H9 (cell line): ENCODE measurements at regions not wholly inside any gene's neighbourhood (a gene's known extent, or its start where the extent isn't known, plus 50 kb on each side); places are given as distances from the start of the nearest gene placed in this dataset.

ENCODE experiments used
- DNase-seq: peaks from one replicate; pipeline ENCODE4 v3.0.0-alpha.2; 2017
- H2AFZ ChIP-seq: one replicate; pipeline ENCODE4 v1.6.1; 2013; ENCODE audit warnings: mild to moderate bottlenecking, low read length, control low read depth, moderate library complexity
- H2AK5ac ChIP-seq: 2 replicates; pipeline ENCODE4 v1.6.1; 2013; ENCODE audit warnings: low read length, control low read depth, mixed read lengths; ENCODE audit not compliant: insufficient read length
- H2BK120ac ChIP-seq: one replicate; pipeline ENCODE4 v1.6.1; 2013; ENCODE audit warnings: low read depth, mild to moderate bottlenecking, low read length, control low read depth, inconsistent platforms; ENCODE audit not compliant: poor library complexity, severe bottlenecking
- H2BK12ac ChIP-seq: 2 replicates; pipeline ENCODE4 v1.6.1; 2013; ENCODE audit warnings: low read length, control low read depth, mixed read lengths, low read depth; ENCODE audit not compliant: insufficient read length
- H2BK15ac ChIP-seq: 2 replicates; pipeline ENCODE4 v1.6.1; 2013; ENCODE audit warnings: low read depth, low read length, control low read depth
- H2BK20ac ChIP-seq: one replicate; pipeline ENCODE4 v1.6.1; 2013; ENCODE audit warnings: low read depth, mild to moderate bottlenecking, low read length, control low read depth, inconsistent platforms; ENCODE audit not compliant: poor library complexity, severe bottlenecking
- H2BK5ac ChIP-seq: 2 replicates; pipeline ENCODE4 v1.6.1; 2013; ENCODE audit warnings: low read length, control low read depth, mixed read lengths; ENCODE audit not compliant: insufficient read length
- H3K14ac ChIP-seq: 2 replicates; pipeline ENCODE4 v1.6.1; 2013; ENCODE audit warnings: low read length, control low read depth; ENCODE audit not compliant: insufficient read depth
- H3K18ac ChIP-seq: 2 replicates; pipeline ENCODE4 v1.6.1; 2013; ENCODE audit warnings: low read depth, mild to moderate bottlenecking, mixed read lengths, low read length, control low read depth; ENCODE audit not compliant: insufficient read length
- H3K23ac ChIP-seq: 2 replicates; pipeline ENCODE4 v1.6.1; 2013; ENCODE audit warnings: low read length, control low read depth, mixed read lengths, low read depth; ENCODE audit not compliant: insufficient read length
- H3K23me2 ChIP-seq: 2 replicates; pipeline ENCODE4 v1.6.1; 2013; ENCODE audit warnings: low read depth, mild to moderate bottlenecking, mixed read lengths, low read length, control low read depth; ENCODE audit not compliant: insufficient read length, poor library complexity, severe bottlenecking
- H3K27ac ChIP-seq: 2 replicates; pipeline ENCODE4 v1.5.1; 2013; ENCODE audit warnings: low read length, control low read depth, mixed read lengths, low read depth; ENCODE audit not compliant: insufficient read length
- H3K27me3 ChIP-seq: 2 replicates; pipeline ENCODE4 v1.6.1; 2013; ENCODE audit warnings: low read length, control low read depth, inconsistent platforms; ENCODE audit not compliant: insufficient read depth
- H3K4ac ChIP-seq: 2 replicates; pipeline ENCODE4 v1.6.1; 2013; ENCODE audit warnings: low read depth, mild to moderate bottlenecking, control low read depth, inconsistent platforms, low read length, moderate library complexity
- H3K4me1 ChIP-seq: 2 replicates; pipeline ENCODE4 v1.6.1; 2013; ENCODE audit warnings: low read length, control low read depth, inconsistent platforms; ENCODE audit not compliant: insufficient read depth
- H3K4me2 ChIP-seq: 2 replicates; pipeline ENCODE4 v1.6.1; 2013; ENCODE audit warnings: low read length, control low read depth, mixed read lengths; ENCODE audit not compliant: insufficient read length, insufficient read depth
- H3K56ac ChIP-seq: 2 replicates; pipeline ENCODE4 v1.6.1; 2013; ENCODE audit warnings: low read depth, mild to moderate bottlenecking, mixed read lengths, low read length, control low read depth; ENCODE audit not compliant: insufficient read length
- H3K79me1 ChIP-seq: 2 replicates; pipeline ENCODE4 v1.6.1; 2013; ENCODE audit warnings: low read depth, mild to moderate bottlenecking, moderate library complexity, low read length, control low read depth, inconsistent platforms; ENCODE audit not compliant: insufficient read depth, poor library complexity, severe bottlenecking
- H3K79me2 ChIP-seq: 2 replicates; pipeline ENCODE4 v1.6.1; 2013; ENCODE audit warnings: low read length, control low read depth, inconsistent platforms; ENCODE audit not compliant: insufficient read depth
- H3K9ac ChIP-seq: 2 replicates; pipeline ENCODE4 v1.6.1; 2013; ENCODE audit warnings: low read length, control low read depth, mixed read lengths; ENCODE audit not compliant: insufficient read length; ENCODE audit errors: extremely low read depth
- H3K9me3 ChIP-seq: one replicate; pipeline ENCODE4 v1.6.1; 2013; ENCODE audit warnings: low read depth, low read length, inconsistent platforms; ENCODE audit not compliant: control insufficient read depth
- H3T11ph ChIP-seq: one replicate; pipeline ENCODE4 v1.6.1; 2013; ENCODE audit warnings: mild to moderate bottlenecking, low read length, control low read depth, inconsistent platforms
- H4K20me1 ChIP-seq: one replicate; pipeline ENCODE4 v1.6.1; 2013; ENCODE audit not compliant: control insufficient read depth, insufficient read length, insufficient read depth
- H4K5ac ChIP-seq: 2 replicates; pipeline ENCODE4 v1.6.1; 2013; ENCODE audit warnings: low read depth, mild to moderate bottlenecking, mixed read lengths, low read length, control low read depth; ENCODE audit not compliant: insufficient read length
- H4K8ac ChIP-seq: replicated peaks from 2 replicates; pipeline ENCODE4 v1.6.1; 2013; ENCODE audit warnings: low read length, control low read depth, mixed read lengths, low read depth; ENCODE audit not compliant: insufficient read length
- H4K91ac ChIP-seq: 2 replicates; pipeline ENCODE4 v1.6.1; 2013; ENCODE audit warnings: low read depth, mild to moderate bottlenecking, moderate library complexity, mixed read lengths, low read length, control low read depth; ENCODE audit not compliant: insufficient read length
- H3K27ac Mint-ChIP-seq, 3 experiments: 2 replicates in 2 of 3; 3 replicates in 1 of 3; pipeline ENCODE4 v1.8.0; 2020 to 2021; ENCODE audit warnings: mixed read lengths in 3 of 3, mild to moderate bottlenecking in 1 of 3, moderate library complexity in 1 of 3
- H3K27me3 Mint-ChIP-seq: 2 replicates; pipeline ENCODE4 v1.8.0; 2021; ENCODE audit warnings: low read depth, mild to moderate bottlenecking, moderate library complexity, mixed read lengths
- H3K36me3 Mint-ChIP-seq, 3 experiments: 2 replicates in 2 of 3; 3 replicates in 1 of 3; pipeline ENCODE4 v1.8.0; 2020 to 2021; ENCODE audit warnings: low read depth in 3 of 3, mixed read lengths in 3 of 3; ENCODE audit not compliant: insufficient read depth in 1 of 3
- H3K4me1 Mint-ChIP-seq, 2 experiments: 2 replicates each; pipeline ENCODE4 v1.8.0; 2020; ENCODE audit warnings: mixed read lengths in 2 of 2
- H3K4me3 Mint-ChIP-seq, 2 experiments: 2 replicates in 1 of 2; 3 replicates in 1 of 2; pipeline ENCODE4 v1.8.0; 2020 to 2021; ENCODE audit warnings: mild to moderate bottlenecking in 2 of 2, mixed read lengths in 2 of 2, moderate library complexity in 1 of 2
- H3K9me3 Mint-ChIP-seq, 2 experiments: 2 replicates in 1 of 2; 3 replicates in 1 of 2; pipeline ENCODE4 v1.8.0; 2020; ENCODE audit warnings: mild to moderate bottlenecking in 2 of 2, mixed read lengths in 2 of 2, moderate library complexity in 1 of 2
- CTCF ChIP-seq: fragments of 200-600 bp; sonication (generic); conservative IDR thresholded peaks from 3 replicates; pipeline ENCODE4 v1.8.0; 2021; ENCODE audit warnings: antibody characterized with exemption, mild to moderate bottlenecking
- whole genome bisulfite sequencing: extraction: QIAGEN DNeasy Blood & Tissue Kit; methylation state at CpG from one replicate; pipeline ENCODE4 v1.1.7; 2013; ENCODE audit warnings: missing lambda C conversion rate, low lambda C conversion rate, mixed read lengths; ENCODE audit not compliant: insufficient read length; ENCODE audit errors: extremely low coverage; 5-methylcytosine and 5-hydroxymethylcytosine counted together

GRCh38 chr13:40375489-40376171 lies 290.8 kb downstream of the FOXO1 start:
- H3K9ac ChIP-seq: no peak overlapping the region
- H4K20me1 ChIP-seq: no peaks in the 10 kb centered on the region
- no peaks in the 10 kb centered on the region for H3K27me3 ChIP-seq
- H2AK5ac ChIP-seq: no peak overlapping the region
- no peaks in the 10 kb centered on the region for H3K9me3 ChIP-seq
- H4K8ac ChIP-seq: no peak overlapping the region
- no peak overlapping the region for H2AFZ ChIP-seq
- H3K56ac ChIP-seq: no peak overlapping the region
- no peak overlapping the region for H4K5ac ChIP-seq
- H3K14ac ChIP-seq: no peak overlapping the region
- no peaks in the 10 kb centered on the region for H3K4me1 ChIP-seq
- H3K79me1 ChIP-seq: no peaks in the 10 kb centered on the region
- H3K23ac ChIP-seq: no peak overlapping the region
- H3K18ac ChIP-seq: no peak overlapping the region
- H3K4me2 ChIP-seq: no peak overlapping the region
- DNase-seq: no peak
- H3T11ph ChIP-seq: no peak overlapping the region
- Mint-ChIP-seq H3K9me3 (peaks cover 4 to 5% of the 10 kb centered on the region in 2 experiments; a peak in 3 of 5 replicates), H3K36me3 (no peaks in the 10 kb centered on the region; a peak in 1 of 7 replicates), H3K27ac (no peak overlapping the region), H3K4me1 (peaks cover 4 to 5% of the 10 kb centered on the region in 2 experiments), H3K4me3 (no peak overlapping the region), H3K27me3 (peaks cover 2% of the 10 kb centered on the region; the same call in 1 of the 2 replicates)
- H3K27ac ChIP-seq: no peak overlapping the region
- no peak overlapping the region for H3K4ac ChIP-seq
- H3K79me2 ChIP-seq: no peaks in the 10 kb centered on the region
- no peak overlapping the region for H2BK15ac ChIP-seq
- TF ChIP-seq CTCF: no peak
- H2BK20ac ChIP-seq: no peak overlapping the region
- WGBS: no CpG with 5 or more reads among the region's 7 CpGs
- no peak overlapping the region for H4K91ac ChIP-seq
- no peaks in the 10 kb centered on the region for H3K23me2 ChIP-seq
- H2BK12ac ChIP-seq: no peak overlapping the region
- no peak overlapping the region for H2BK5ac ChIP-seq
- H2BK120ac ChIP-seq: no peak overlapping the region
